ENCODE measurements at regions not wholly inside any gene's neighbourhood (a gene's known extent, or its start where the extent isn't known, plus 50 kb on each side); places are given as distances from the start of the nearest gene placed in this dataset.
"Not testable (repeated sequence)": the region's sequence is repeated elsewhere in the genome, so short reads cannot be mapped to it uniquely, and the experiment has no call there.

DNA sequence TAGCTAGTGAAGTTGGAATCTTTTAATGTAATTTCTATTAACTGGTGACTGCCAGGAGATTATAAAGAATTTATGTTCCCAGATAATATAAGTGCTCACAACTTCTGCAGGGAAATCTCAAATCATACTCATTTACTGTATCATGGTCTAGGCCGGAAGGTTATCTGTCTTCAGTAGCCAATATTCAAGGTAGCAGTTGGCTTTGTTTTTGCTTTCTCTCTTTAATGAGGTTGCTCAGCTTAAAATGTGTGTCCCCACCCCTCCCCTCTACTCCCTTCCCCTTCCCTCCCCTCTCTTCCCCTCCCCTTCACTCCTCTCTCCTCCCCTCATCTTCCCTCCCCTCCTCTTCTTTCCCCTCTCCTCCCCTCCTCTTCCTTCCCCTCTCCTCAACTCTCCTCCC is 117.6 kb downstream of the HPGD start:
- Histone ChIP-seq H3K4me1 (peaks cover 0 to 17% (median 5%) of the 10 kb centered on the region in 4 donors), H3K4me3 (no peak overlapping the region), H3K9me3 (no peaks in the 10 kb centered on the region), H3K27me3 (no peaks in the 10 kb centered on the region), H3K27ac (no peak overlapping the region), H3K36me3 (no peaks in the 10 kb centered on the region)
- intact Hi-C loops (cut with DNase I), result no loop called here
- whole genome bisulfite sequencing, 2 donors, result 88 to 92% methylated on average over 1 of the region's 1 CpG
- TF ChIP-seq EP300 (IDR thresholded peaks at IDR 0.05) (no peak), POLR2AphosphoS5 (IDR thresholded peaks at IDR 0.05) (no peak), POLR2A (IDR thresholded peaks at IDR 0.05) (no peak)
- TF ChIP-seq, protein P1, sequence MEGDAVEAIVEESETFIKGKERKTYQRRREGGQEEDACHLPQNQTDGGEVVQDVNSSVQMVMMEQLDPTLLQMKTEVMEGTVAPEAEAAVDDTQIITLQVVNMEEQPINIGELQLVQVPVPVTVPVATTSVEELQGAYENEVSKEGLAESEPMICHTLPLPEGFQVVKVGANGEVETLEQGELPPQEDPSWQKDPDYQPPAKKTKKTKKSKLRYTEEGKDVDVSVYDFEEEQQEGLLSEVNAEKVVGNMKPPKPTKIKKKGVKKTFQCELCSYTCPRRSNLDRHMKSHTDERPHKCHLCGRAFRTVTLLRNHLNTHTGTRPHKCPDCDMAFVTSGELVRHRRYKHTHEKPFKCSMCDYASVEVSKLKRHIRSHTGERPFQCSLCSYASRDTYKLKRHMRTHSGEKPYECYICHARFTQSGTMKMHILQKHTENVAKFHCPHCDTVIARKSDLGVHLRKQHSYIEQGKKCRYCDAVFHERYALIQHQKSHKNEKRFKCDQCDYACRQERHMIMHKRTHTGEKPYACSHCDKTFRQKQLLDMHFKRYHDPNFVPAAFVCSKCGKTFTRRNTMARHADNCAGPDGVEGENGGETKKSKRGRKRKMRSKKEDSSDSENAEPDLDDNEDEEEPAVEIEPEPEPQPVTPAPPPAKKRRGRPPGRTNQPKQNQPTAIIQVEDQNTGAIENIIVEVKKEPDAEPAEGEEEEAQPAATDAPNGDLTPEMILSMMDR (IDR thresholded peaks at IDR 0.05), result no peak
- no peak for DNase-seq

DNA sequence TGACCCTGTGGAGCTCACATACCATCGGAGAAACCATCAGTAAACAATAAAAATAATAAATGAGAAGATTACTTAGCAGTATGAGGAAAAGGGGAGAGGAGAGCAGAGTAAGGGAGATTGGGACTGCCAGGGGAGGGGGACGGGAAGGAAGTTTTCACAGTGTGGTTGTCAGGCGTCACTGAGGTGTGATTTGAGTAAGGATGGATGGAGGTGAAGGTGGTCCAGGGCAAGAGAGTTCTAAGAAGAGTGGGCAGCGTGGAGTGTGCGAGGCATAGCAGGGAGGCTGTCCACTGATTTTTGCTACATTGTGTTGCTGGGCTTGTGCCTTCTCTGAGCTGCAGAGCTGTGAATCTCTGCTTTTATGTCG is 119.1 kb downstream of the HPGD start:
- H3K4me1 ChIP-seq, result peaks cover 0 to 25% (median 9%) of the 10 kb centered on the region in 4 donors
- intact Hi-C loops (cut with DNase I), result no loop called here
- H3K9me3 ChIP-seq, result no peaks in the 10 kb centered on the region
- no peaks in the 10 kb centered on the region for H3K36me3 ChIP-seq
- no peak overlapping the region for H3K4me3 ChIP-seq
- DNase-seq, result no peak
- H3K27me3 ChIP-seq, result no peaks in the 10 kb centered on the region
- WGBS, 2 donors, result 81 to 88% methylated on average over 6 of the region's 6 CpGs
- no peak for TF ChIP-seq POLR2AphosphoS5 (IDR thresholded peaks at IDR 0.05)
- no peak for TF ChIP-seq EP300 (IDR thresholded peaks at IDR 0.05)
- TF ChIP-seq, protein P1 (IDR thresholded peaks at IDR 0.05), result no peak
- TF ChIP-seq POLR2A (IDR thresholded peaks at IDR 0.05), result no peak
- H3K27ac ChIP-seq, result no peak overlapping the region

DNA sequence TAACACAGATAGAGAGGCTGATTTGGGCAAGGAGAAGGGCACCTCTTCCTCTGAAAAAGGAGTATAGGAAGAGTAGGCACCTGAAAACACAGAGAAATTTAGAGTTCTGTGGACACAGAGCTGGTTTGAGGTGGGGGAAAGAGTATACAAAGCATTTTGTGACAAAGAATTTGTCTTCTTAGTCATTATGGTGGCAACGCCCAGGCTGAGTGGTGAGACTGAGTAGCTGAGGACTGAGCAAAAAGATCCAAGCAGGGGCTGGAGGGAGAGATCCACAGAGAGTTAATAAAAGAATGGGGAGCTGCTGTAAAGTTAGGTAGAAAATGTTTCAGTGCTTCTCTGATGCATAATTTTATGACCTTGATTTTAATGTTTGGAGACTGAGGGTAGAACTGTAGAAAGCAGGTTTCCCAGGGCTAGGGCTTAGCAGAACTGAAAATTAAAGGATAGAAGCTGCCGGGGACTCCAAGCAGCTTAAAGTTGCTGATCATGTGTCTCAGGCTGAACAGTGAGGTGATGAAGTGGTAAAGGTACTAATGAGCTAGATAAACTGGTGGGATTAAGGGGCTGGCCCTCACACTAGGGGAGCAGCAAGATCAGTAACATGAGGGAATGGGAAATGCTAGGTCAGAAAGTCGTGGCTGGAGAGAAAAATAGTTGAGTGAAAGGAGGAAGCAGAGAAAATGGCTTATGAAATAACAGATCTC is 118.9 kb downstream of the CEP44 start:
- Histone ChIP-seq H3K27me3 (no peaks in the 10 kb centered on the region), H3K27ac (no peak overlapping the region), H3K36me3 (no peaks in the 10 kb centered on the region), H3K4me3 (no peak overlapping the region), H3K9me3 (no peaks in the 10 kb centered on the region), H3K4me1 (peaks cover 0 to 25% (median 9%) of the 10 kb centered on the region in 4 donors)
- intact Hi-C loops (cut with DNase I), result no loop called here
- TF ChIP-seq, protein P1 (IDR thresholded peaks at IDR 0.05), result no peak
- WGBS, 2 donors, result 71 to 80% methylated on average over 3 of the region's 3 CpGs
- DNase-seq, result no peak

DNA sequence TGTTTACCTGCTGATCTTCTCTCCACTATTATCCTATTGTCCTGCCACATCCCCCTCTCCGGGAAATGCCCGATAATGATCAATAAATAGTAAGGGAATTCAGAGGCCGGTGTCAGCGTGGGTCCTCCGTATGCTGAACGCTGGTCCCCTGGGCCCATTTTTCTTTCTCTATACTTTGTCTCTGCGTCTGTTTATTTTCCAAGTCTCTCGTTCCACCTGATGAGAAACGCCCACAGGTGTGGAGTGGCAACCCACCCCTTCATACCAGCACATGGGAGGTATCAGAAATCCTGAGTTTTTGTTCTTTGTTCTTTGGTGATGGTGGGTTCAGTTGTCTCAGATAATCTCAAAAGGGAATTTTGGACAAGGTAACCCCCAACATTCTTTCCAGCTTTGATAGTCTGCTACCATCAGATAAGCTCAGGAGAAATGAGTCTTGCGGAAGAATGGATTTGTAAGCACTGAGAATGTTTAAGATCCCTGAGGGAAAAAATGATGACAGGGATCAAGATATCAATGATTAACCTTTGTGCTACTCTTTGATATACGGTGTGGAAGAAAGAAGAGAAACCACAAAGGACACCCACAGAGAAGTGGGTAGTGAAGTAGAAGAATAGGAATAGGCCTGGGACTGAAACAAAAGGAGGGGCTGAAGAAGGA is 117.9 kb downstream of the CEP44 start:
- H3K9me3 ChIP-seq, result no peaks in the 10 kb centered on the region
- no peak for DNase-seq
- WGBS, 2 donors, result 83 to 89% methylated on average over 11 of the region's 11 CpGs
- no peak overlapping the region for H3K27ac ChIP-seq
- H3K27me3 ChIP-seq, result no peaks in the 10 kb centered on the region
- no peak overlapping the region for H3K4me3 ChIP-seq
- no peak for TF ChIP-seq POLR2A (IDR thresholded peaks at IDR 0.05)
- TF ChIP-seq, protein P1 (IDR thresholded peaks at IDR 0.05), result no peak
- no peak for TF ChIP-seq EP300 (IDR thresholded peaks at IDR 0.05)
- no peak for TF ChIP-seq POLR2AphosphoS5 (IDR thresholded peaks at IDR 0.05)
- peaks cover 0 to 25% (median 9%) of the 10 kb centered on the region in 4 donors for H3K4me1 ChIP-seq
- H3K36me3 ChIP-seq, result no peaks in the 10 kb centered on the region
- intact Hi-C loops (cut with DNase I), result no loop called here

DNA sequence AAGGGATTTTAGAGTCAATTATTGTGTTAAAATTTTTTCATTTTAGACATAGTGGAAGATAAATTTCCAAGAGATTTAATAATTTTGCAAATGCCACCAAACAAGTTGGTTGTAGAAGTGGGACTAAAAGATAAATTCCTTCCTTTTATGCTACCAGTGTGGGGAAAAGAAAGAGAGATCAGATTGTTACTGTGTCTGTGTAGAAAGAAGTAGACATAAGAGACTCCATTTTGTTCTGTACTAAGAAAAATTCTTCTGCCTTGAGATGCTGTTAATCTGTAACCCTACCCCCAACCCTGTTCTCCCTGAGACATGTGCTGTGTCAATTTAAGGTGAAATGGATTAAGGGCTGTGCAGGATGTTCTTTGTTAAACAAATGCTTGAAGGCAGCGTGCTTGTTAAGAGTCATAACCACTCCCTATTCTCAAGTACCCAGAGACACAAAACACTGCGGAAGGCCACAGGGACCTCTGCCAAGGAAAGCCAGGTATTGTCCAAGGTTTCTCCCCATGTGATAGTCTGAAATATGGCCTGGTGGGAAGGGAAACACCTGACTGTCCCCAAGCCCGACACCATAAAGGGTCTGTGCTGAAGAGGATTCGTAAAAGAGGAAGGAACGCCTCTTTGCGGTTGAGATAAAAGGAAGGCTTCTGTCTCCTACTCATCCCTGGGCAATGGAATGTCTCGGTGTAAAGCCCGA is 117.0 kb downstream of the CEP44 start:
- H3K27me3 ChIP-seq; DNase-seq; H3K27ac ChIP-seq; H3K36me3 ChIP-seq; H3K9me3 ChIP-seq; intact Hi-C loops (cut with DNase I); H3K4me3 ChIP-seq: not testable (repeated sequence)
- WGBS, 2 donors, result 68 to 80% methylated on average over 8 of the region's 8 CpGs
- peaks cover 0 to 22% (median 9%) of the 10 kb centered on the region in 4 donors for H3K4me1 ChIP-seq

Data from sigmoid colon (tissue), 6 donors.